Activated T-cell treated with anti-CD3 and anti-CD28 coated beads for 4 hours (primary cell): ENCODE measurements at regions not wholly inside any gene's neighbourhood (a gene's known extent, or its start where the extent isn't known, plus 50 kb on each side); places are given as distances from the start of the nearest gene placed in this dataset.
"Not testable (repeated sequence)": the region's sequence is repeated elsewhere in the genome, so short reads cannot be mapped to it uniquely, and the experiment has no call there.

ENCODE experiments used
- DNase-seq: peaks from one replicate; pipeline ENCODE4 v3.0.0-alpha.2; 2020

GRCh38 chr3:182148360-182148759 lies 436.6 kb downstream of the SOX2 start:
- DNase-seq: no peak

GRCh38 chr3:182149594-182149993 lies 437.9 kb downstream of the SOX2 start:
- DNase-seq: no peak

- not testable (repeated sequence) for DNase-seq
These were observed 444.6 kb downstream of the SOX2 start for GRCh38 chr3:182156326-182156725.

- DNase-seq: no peak
These were observed 453.5 kb downstream of the SOX2 start for GRCh38 chr3:182165234-182165633.

GRCh38 chr3:182172534-182172933 lies 460.8 kb downstream of the SOX2 start:
- DNase-seq: no peak

- DNase-seq: no peak
These were observed 466.9 kb downstream of the SOX2 start for GRCh38 chr3:182178488-182179200.

- DNase-seq: no peak
These were observed 467.9 kb downstream of the SOX2 start for GRCh38 chr3:182179631-182180030.

- DNase-seq: no peak
These were observed 469.1 kb downstream of the SOX2 start for GRCh38 chr3:182180654-182181385.

GRCh38 chr3:182182531-182182968 lies 470.8 kb downstream of the SOX2 start:
- no peak for DNase-seq

GRCh38 chr3:182183716-182184430 lies 472.1 kb downstream of the SOX2 start:
- DNase-seq: no peak

- DNase-seq: no peak
These were observed 473.6 kb downstream of the SOX2 start for GRCh38 chr3:182185313-182185712.

GRCh38 chr3:182190056-182190455 lies 478.3 kb downstream of the SOX2 start:
- no peak for DNase-seq

- DNase-seq: no peak
These were observed 486.6 kb downstream of the SOX2 start for GRCh38 chr3:182198345-182198744.

- no peak for DNase-seq
These were observed 489.9 kb downstream of the SOX2 start for GRCh38 chr3:182201456-182202168.

- no peak for DNase-seq
These were observed 500.9 kb downstream of the SOX2 start for GRCh38 chr3:182212479-182213076.

- no peak for DNase-seq
These were observed 502.7 kb downstream of the SOX2 start for GRCh38 chr3:182214416-182214815.

GRCh38 chr3:182215881-182216280 lies 504.2 kb downstream of the SOX2 start:
- no peak for DNase-seq

GRCh38 chr3:182216311-182216970 lies 504.7 kb downstream of the SOX2 start:
- no peak for DNase-seq

GRCh38 chr3:182220013-182220412 lies 508.3 kb downstream of the SOX2 start:
- no peak for DNase-seq

GRCh38 chr3:182220471-182220870 lies 508.7 kb downstream of the SOX2 start:
- DNase-seq: no peak

GRCh38 chr3:182226995-182227394 lies 515.3 kb downstream of the SOX2 start:
- no peak for DNase-seq

GRCh38 chr3:182233405-182233804 lies 521.7 kb downstream of the SOX2 start:
- DNase-seq: no peak
